Natural killer cell treated with Interleukin-12 subunit alpha and Interleukin-12 subunit beta and Interleukin-15 and Interleukin-18, amount 100 ng/mL, for 72 hours (primary cell): ENCODE measurements at regions not wholly inside any gene's neighbourhood (a gene's known extent, or its start where the extent isn't known, plus 50 kb on each side); places are given as distances from the start of the nearest gene placed in this dataset.

Experiments used
- ATAC-seq, 2 donors: fragments of 150-1000 bp; cut with Tn5 transposase in 1 of 2; sonication (Bioruptor Pico), chemical (Tn5 transposase) in 1 of 2; 2 replicates each; pipeline ENCODE4 v1.10.0; 2021
- DNase-seq: peaks from one replicate; pipeline ENCODE4 v3.0.0; 2022; ENCODE audit warnings: low spot score
- H3K27ac Mint-ChIP-seq, 2 donors: 1 replicate in 1 of 2; 2 replicates in 1 of 2; pipeline ENCODE4 v1.8.0; 2022; ENCODE audit warnings: mixed read lengths in 2 of 2, mild to moderate bottlenecking in 1 of 2, moderate library complexity in 1 of 2
- H3K27me3 Mint-ChIP-seq, 2 donors: 1 replicate in 1 of 2; 2 replicates in 1 of 2; pipeline ENCODE4 v1.8.0; 2022; ENCODE audit warnings: mixed read lengths in 2 of 2
- H3K36me3 Mint-ChIP-seq: one replicate; pipeline ENCODE4 v1.8.0; 2022; ENCODE audit warnings: mixed read lengths
- H3K4me1 Mint-ChIP-seq, 2 donors: 1 replicate in 1 of 2; 2 replicates in 1 of 2; pipeline ENCODE4 v1.8.0; 2022; ENCODE audit warnings: low read depth in 2 of 2, mixed read lengths in 2 of 2, mild to moderate bottlenecking in 1 of 2
- H3K4me3 Mint-ChIP-seq: one replicate; pipeline ENCODE4 v1.8.0; 2022; ENCODE audit warnings: mixed read lengths
- H3K9me3 Mint-ChIP-seq: 2 replicates; pipeline ENCODE4 v1.8.0; 2022; ENCODE audit warnings: mixed read lengths

DNA sequence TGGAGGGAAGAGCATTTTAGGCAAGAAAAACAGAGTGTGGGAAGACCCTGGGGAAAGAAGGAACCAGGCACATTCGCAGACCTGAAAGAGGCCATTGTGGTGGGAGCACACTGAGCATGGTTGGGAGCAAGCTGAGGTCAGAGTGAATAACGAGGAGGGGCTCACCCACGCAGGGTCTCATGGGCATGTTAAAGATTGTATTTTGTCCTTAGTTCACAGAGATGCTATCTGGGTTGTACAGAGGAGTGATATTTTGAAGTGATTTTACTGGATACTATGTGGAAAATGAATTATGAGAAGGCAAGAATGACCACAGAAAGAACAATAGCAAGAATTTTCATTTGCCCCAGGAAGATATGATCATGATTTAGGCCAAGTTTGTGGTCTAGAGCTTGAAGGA is 578.3 kb upstream of the NR5A2 start:
- Mint-ChIP-seq H3K36me3 (peaks cover 6% of the 10 kb centered on the region), H3K9me3 (peaks cover 6% of the 10 kb centered on the region), H3K4me1 (no peaks in the 10 kb centered on the region), H3K27me3 (peaks cover 19 to 47% of the 10 kb centered on the region in 2 donors), H3K27ac (no peak overlapping the region), H3K4me3 (no peak overlapping the region)
- ATAC-seq (no peak), DNase-seq (no peak)

DNA sequence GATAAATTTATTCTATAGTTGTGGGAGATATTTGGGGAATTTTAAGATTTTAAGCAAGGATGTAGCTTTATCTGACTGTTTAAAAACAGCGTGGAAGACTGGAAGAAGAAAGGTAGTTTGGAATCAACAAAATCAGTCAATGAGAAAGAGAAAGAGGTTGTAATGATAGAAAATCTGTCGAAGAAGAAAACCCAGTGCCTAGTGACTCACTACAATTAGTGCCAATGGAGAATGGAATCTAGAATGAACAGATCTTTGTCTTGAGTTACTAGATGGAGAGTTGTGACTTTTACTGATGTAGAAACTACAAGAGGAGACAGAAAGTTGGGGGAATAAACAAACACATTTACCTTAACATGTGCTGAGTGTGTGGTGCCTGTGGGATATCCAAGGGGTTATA is 577.8 kb upstream of the NR5A2 start:
- peaks cover 16 to 43% of the 10 kb centered on the region in 2 donors for H3K27me3 Mint-ChIP-seq
- peaks cover 6% of the 10 kb centered on the region for H3K9me3 Mint-ChIP-seq
- H3K27ac Mint-ChIP-seq = no peak overlapping the region
- DNase-seq = no peak
- peaks cover 6% of the 10 kb centered on the region for H3K36me3 Mint-ChIP-seq
- ATAC-seq = no peak
- H3K4me1 Mint-ChIP-seq = no peaks in the 10 kb centered on the region
- H3K4me3 Mint-ChIP-seq = no peak overlapping the region

DNA sequence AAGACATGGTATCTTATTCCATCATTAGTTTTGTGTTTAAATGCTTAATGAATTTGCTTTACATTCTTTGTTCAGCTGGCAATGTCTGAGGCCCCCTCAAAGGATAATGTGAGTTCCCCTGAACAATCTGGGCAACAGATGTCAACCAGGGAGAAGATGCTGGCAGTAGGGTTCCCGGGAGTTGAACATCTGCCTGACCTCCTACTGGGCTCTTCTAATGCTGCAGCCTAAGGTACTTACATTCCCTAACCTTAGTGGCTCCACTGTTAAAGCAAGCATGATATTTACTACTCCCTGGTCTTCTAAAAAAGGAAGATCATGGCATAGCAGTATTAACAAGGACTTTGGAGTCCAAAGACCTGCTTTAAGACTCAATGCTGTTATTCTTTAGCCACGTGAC is 574.9 kb upstream of the NR5A2 start:
- Mint-ChIP-seq H3K27ac (no peak overlapping the region), H3K4me3 (no peak overlapping the region), H3K9me3 (no peaks in the 10 kb centered on the region), H3K4me1 (no peaks in the 10 kb centered on the region), H3K36me3 (no peaks in the 10 kb centered on the region), H3K27me3 (peaks cover 0 to 17% of the 10 kb centered on the region in 2 donors)
- DNase-seq = no peak
- no peak for ATAC-seq

DNA sequence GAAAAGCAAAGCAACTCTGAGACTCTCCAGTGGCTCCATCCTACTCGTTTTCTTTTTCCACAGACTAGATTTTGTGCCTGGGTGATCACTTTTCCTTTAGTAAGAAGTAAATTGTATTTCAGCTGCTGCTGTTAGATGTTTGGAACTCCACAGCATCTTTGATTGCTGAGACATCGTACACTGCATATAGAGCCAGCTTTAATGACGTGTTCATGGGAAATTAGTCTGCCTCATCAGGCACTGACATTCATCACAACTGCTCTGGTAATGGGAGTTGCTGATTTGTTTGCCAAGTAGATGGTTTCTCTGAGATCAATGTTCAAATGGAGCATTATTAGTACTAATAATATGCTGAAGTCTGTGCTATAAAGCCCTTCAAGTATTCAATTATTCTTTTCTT is 573.8 kb upstream of the NR5A2 start:
- ATAC-seq = no peak

DNA sequence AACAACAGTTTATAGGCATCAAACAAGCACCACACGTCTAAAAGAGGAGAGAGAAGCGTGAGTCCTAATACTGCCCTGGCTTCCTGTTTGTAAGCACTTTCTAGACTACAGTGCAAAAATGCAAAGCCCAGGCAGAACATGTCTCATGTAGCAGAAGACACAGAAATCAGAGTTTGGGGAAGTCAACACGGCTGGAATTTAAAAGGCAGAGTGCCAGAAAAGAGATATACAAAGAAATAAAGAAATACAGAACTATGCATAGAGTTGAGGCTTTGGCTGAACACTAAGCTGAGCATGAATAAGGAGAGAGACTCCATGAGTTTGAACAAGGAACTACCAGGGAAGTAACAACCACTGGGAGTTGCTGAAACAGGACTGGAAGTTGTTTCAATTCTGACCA is 566.6 kb upstream of the NR5A2 start:
- DNase-seq = no peak
- Mint-ChIP-seq H3K9me3 (peaks cover 3% of the 10 kb centered on the region), H3K27me3 (no peaks in the 10 kb centered on the region), H3K4me3 (no peak overlapping the region), H3K36me3 (peaks cover 7% of the 10 kb centered on the region), H3K4me1 (no peaks in the 10 kb centered on the region), H3K27ac (no peak overlapping the region)
- ATAC-seq = no peak

More for the DNA sequence above, 573.8 kb upstream of the NR5A2 start:
- no peaks in the 10 kb centered on the region for H3K9me3 Mint-ChIP-seq
- DNase-seq = no peak
- no peak overlapping the region for H3K4me3 Mint-ChIP-seq
- peaks cover 0 to 12% of the 10 kb centered on the region in 2 donors for H3K27me3 Mint-ChIP-seq
- no peaks in the 10 kb centered on the region for H3K4me1 Mint-ChIP-seq
- H3K27ac Mint-ChIP-seq = no peak overlapping the region
- no peaks in the 10 kb centered on the region for H3K36me3 Mint-ChIP-seq

DNA sequence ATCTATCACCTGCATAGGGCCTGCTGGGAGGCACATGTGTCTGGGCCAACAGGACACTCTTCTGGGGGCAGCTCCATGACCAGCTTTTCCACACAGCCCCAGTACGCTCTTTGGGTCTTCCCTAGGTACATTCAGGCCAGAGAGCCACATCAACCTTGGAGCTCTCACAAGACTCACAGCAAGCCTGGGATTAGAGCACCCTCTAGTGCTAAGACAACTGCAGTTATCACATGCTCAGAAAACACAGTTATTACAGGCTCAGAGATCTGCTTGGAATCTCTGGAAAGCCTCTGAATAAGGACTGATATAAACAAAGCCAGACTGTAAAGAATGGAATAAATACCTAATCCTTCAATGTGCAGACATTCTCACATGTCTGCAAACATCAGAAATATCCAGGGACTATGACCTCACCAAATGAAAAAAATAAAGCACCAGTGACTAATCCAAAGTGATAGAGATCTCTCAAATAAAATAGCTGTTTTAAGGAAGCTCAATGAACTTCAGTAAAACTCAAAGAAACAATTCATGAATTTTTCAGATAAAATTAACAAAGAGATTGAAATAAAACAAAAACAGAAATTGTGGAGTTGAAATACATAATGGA is 563.9 kb upstream of the NR5A2 start:
- H3K27me3 Mint-ChIP-seq = no peaks in the 10 kb centered on the region
- peaks cover 3% of the 10 kb centered on the region for H3K9me3 Mint-ChIP-seq
- H3K4me3 Mint-ChIP-seq = no peak overlapping the region
- H3K4me1 Mint-ChIP-seq = no peaks in the 10 kb centered on the region
- ATAC-seq (peak; percentile 44 to 60), DNase-seq (no peak)
- H3K36me3 Mint-ChIP-seq = peaks cover 7% of the 10 kb centered on the region
- H3K27ac Mint-ChIP-seq = no peak overlapping the region

DNA sequence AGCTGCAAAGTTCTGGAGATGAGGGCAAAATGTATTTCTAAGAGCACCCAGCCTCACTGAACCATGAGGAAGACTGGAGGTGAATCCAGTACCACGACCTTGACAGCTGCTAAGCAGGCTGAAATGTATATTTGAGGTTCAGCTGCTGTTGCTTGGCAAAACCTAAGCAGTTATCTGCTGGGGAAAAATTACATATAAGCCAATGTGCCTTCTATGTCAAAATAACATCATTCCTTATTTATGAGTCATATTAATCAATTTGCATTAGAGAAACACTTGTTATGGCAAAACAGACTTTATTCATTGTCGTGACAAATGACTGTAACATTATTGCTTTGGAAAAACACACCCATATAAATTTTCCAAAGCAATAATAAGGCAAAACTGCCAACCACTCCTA is 560.5 kb upstream of the NR5A2 start:
- DNase-seq (no peak), ATAC-seq (no peak)
- H3K27ac Mint-ChIP-seq = no peak overlapping the region
- no peak overlapping the region for H3K4me3 Mint-ChIP-seq
- H3K9me3 Mint-ChIP-seq = peaks cover 3% of the 10 kb centered on the region
- H3K27me3 Mint-ChIP-seq = no peaks in the 10 kb centered on the region
- H3K4me1 Mint-ChIP-seq = no peaks in the 10 kb centered on the region
- H3K36me3 Mint-ChIP-seq = peaks cover 7% of the 10 kb centered on the region

DNA sequence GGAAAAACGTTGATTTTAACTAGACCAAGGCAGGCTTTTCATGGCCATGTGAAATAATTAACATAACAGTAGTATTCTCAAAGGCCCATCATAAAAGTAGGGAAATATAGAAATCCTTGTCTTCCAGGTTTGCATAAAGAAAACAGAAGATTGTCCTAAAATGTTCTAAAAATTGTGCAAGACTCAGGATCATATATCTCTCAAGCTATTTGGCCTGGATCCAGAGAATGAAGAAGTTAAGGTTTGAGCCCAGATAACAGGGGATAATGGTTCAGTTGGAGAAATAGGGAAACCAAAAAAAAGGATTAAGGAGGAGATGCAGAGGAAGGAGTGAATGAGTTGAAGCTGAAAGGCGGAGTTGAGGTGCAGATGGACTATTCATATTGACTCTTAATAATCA is 555.5 kb upstream of the NR5A2 start:
- Mint-ChIP-seq H3K9me3 (no peaks in the 10 kb centered on the region), H3K27ac (no peak overlapping the region), H3K27me3 (peaks cover 5 to 6% of the 10 kb centered on the region in 2 donors), H3K4me3 (no peak overlapping the region), H3K4me1 (no peaks in the 10 kb centered on the region), H3K36me3 (no peaks in the 10 kb centered on the region)
- DNase-seq (no peak), ATAC-seq (no peak)

DNA sequence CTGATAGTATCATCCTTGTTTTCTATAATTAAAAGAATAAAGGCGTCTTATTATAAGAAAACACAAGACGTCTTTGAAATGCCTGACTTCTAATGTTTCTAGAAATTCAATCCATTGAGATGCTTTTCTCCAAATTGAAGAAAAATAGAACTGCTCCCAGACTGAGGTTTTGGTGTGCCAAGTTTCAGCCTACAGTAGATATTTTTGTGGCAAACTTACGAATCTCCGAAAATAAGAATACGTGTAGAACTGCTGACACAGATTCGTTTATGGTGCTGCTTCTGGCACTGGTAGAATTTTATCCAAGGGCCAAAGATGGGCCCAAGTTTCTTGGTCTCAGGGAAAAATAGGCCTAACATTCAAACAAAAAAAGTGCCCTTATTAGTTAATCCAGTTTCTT is 554.5 kb upstream of the NR5A2 start:
- Mint-ChIP-seq H3K4me3 (no peak overlapping the region), H3K4me1 (no peaks in the 10 kb centered on the region), H3K9me3 (no peaks in the 10 kb centered on the region), H3K27ac (no peak overlapping the region), H3K36me3 (no peaks in the 10 kb centered on the region), H3K27me3 (peaks cover 5 to 8% of the 10 kb centered on the region in 2 donors)
- ATAC-seq (no peak), DNase-seq (no peak)

DNA sequence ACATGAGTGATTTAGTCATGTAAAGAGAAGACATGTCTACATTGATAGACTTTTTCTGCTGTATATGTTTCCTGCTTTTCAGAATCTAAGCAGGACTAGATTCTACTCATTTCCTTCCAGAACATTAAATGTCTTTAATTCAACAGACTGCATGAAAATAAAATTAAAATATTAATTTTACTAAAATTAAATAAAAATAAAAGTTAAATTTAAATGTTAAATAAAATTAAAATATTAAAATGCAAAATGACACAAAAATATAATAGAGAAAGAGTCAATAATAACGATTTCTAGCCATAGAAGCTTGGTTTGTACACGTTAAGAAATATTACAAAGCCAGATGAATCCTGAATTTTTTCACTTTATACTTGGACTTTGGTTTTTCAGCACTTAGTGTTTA is 552.8 kb upstream of the NR5A2 start:
- peaks cover 5 to 8% of the 10 kb centered on the region in 2 donors for H3K27me3 Mint-ChIP-seq
- no peak overlapping the region for H3K4me3 Mint-ChIP-seq
- no peaks in the 10 kb centered on the region for H3K4me1 Mint-ChIP-seq
- H3K9me3 Mint-ChIP-seq = no peaks in the 10 kb centered on the region
- H3K27ac Mint-ChIP-seq = no peak overlapping the region
- no peaks in the 10 kb centered on the region for H3K36me3 Mint-ChIP-seq
- DNase-seq (no peak), ATAC-seq (no peak)

DNA sequence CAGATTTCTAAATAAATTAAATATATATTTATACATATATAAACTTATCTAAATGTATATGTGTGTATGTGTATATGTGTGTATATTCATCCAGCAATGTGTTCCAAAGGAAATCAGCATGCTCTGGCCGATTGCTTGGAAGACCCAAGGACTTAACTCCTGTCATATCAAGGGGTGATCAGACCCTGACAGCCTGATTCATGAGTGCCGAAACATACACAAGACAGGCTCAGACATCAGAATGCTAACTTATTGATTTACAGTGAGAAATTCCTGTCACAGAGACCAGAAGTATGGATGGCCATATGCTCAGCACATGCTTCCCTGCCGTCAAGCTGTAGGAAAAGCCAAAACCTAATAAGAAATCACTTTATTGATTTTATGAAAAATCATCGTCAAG is 545.1 kb upstream of the NR5A2 start:
- H3K27ac Mint-ChIP-seq = no peak overlapping the region
- H3K9me3 Mint-ChIP-seq = peaks cover 2% of the 10 kb centered on the region

DNA sequence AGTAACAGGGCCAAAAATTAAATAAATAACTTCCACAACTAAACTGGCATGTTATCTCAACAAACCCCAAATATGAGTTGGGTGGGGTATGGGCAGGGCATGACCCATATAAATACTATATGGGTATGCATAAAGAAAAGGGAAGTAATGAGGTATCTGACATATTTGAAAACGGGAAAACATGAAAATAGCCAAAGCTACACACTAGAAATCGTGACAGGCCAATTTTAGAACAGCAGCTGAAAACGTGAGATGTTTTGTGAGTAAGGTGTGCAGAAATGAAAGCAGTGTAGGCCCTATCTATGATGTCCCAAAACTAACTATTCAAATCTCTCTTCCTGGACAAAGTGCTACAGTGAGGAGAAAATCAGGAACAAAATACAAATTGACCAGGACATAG is 537.9 kb upstream of the NR5A2 start:
- H3K27me3 Mint-ChIP-seq = peaks cover 3 to 13% of the 10 kb centered on the region in 2 donors
- ATAC-seq (no peak), DNase-seq (no peak)
- H3K36me3 Mint-ChIP-seq = peaks cover 4% of the 10 kb centered on the region
- no peak overlapping the region for H3K27ac Mint-ChIP-seq
- H3K4me3 Mint-ChIP-seq = no peak overlapping the region
- peaks cover 5% of the 10 kb centered on the region for H3K9me3 Mint-ChIP-seq
- H3K4me1 Mint-ChIP-seq = no peaks in the 10 kb centered on the region

More for the DNA sequence above, 545.1 kb upstream of the NR5A2 start:
- DNase-seq (no peak), ATAC-seq (no peak)
- H3K4me3 Mint-ChIP-seq = no peak overlapping the region
- no peaks in the 10 kb centered on the region for H3K36me3 Mint-ChIP-seq
- peaks cover 5 to 9% of the 10 kb centered on the region in 2 donors for H3K27me3 Mint-ChIP-seq
- no peaks in the 10 kb centered on the region for H3K4me1 Mint-ChIP-seq

DNA sequence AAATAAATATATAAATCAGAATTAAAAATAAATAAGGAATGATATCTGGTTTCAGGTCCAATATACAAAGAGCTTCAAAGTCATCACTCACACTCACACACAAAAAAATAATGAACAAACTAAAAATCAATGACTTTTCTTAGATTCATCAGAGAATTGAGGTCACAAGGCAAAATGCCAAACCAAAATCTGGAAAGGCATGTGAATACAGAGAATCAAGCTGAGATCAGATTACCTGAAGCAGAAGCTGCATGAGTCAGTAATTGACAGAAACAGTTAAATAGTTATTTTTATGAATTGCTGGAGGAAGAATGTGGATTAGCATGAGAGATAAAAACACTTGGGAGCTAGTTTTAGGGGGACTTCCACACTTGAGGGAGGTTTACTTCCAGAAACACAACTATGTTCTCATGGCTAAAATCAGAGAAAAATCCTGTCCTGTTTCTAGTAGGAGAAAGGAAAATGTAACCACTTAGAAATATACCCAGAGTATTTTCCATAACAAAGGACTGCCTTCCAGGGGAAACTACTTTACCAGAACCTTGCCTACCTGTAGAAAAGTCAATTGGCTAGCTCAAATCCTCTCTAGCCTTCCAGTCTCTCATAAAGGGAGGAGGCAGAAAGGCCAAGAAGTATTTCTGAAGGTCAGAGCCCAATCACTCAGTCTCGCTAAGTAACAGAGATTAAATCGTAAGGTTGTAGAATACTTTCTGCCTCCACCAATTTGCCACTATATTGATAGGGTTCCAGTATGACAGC is 536.6 kb upstream of the NR5A2 start:
- ATAC-seq = no peak
- peaks cover 11% of the 10 kb centered on the region for H3K36me3 Mint-ChIP-seq
- no peaks in the 10 kb centered on the region for H3K4me1 Mint-ChIP-seq
- H3K9me3 Mint-ChIP-seq = peaks cover 7% of the 10 kb centered on the region
- H3K27me3 Mint-ChIP-seq = peaks cover 3 to 18% of the 10 kb centered on the region in 2 donors
- no peak overlapping the region for H3K4me3 Mint-ChIP-seq
- DNase-seq = no peak
- H3K27ac Mint-ChIP-seq = no peak overlapping the region

DNA sequence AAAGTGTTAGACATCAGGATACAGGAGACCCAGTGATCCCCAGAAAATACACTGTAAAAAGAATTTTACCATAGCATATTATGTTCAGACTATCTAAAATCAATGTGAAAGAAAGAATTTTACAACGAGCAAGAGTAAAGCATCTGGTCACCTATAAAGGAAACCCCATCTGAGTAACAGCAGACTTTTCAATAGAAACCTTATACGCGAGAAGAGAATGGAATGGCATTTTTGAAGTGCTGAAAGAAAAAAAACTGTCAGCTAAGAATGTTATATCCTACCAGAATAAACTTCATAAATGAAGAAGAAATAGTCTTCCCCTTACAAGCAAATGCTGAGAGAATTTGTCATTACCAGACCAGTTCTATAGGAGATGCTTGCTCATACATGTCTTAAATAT is 532.1 kb upstream of the NR5A2 start:
- H3K9me3 Mint-ChIP-seq = peaks cover 13% of the 10 kb centered on the region
- no peak overlapping the region for H3K27ac Mint-ChIP-seq
- H3K4me1 Mint-ChIP-seq = no peaks in the 10 kb centered on the region
- no peak for DNase-seq
- H3K27me3 Mint-ChIP-seq = peaks cover 15 to 21% of the 10 kb centered on the region in 2 donors
- no peak overlapping the region for H3K4me3 Mint-ChIP-seq
- no peak for ATAC-seq
- H3K36me3 Mint-ChIP-seq = peaks cover 18% of the 10 kb centered on the region
